HG02870 (cell line): ENCODE measurements at regions not wholly inside any gene's neighbourhood (a gene's known extent, or its start where the extent isn't known, plus 50 kb on each side); places are given as distances from the start of the nearest gene placed in this dataset.

Experiments used
- ATAC-seq: cut with Tn5 transposase; IDR thresholded peaks from one replicate; pipeline ENCODE4 v1.9.1; 2021; ENCODE audit warnings: mild to moderate bottlenecking, moderate library complexity; ENCODE audit not compliant: unreplicated experiment

- no peak for ATAC-seq
Observed at GRCh38 chr6:156390621-156391020, 386.6 kb upstream of the ARID1B start.

GRCh38 chr6:156389296-156389695 is 387.9 kb upstream of the ARID1B start:
- no peak for ATAC-seq

GRCh38 chr6:156387472-156387871 is 389.7 kb upstream of the ARID1B start:
- ATAC-seq, result no peak

GRCh38 chr6:156383059-156383458 is 394.1 kb upstream of the ARID1B start:
- no peak for ATAC-seq

GRCh38 chr6:156379392-156380289 is 397.5 kb upstream of the ARID1B start:
- ATAC-seq, result no peak

GRCh38 chr6:156378853-156379252 is 398.3 kb upstream of the ARID1B start:
- no peak for ATAC-seq

- ATAC-seq, result no peak
Observed at GRCh38 chr6:156376091-156376490, 401.1 kb upstream of the ARID1B start.

GRCh38 chr6:156359912-156360311 is 417.3 kb upstream of the ARID1B start:
- no peak for ATAC-seq

GRCh38 chr6:156352861-156353260 is 424.3 kb upstream of the ARID1B start:
- no peak for ATAC-seq

- no peak for ATAC-seq
Observed at GRCh38 chr6:156351346-156351966, 425.7 kb upstream of the ARID1B start.

GRCh38 chr6:156350337-156350736 is 426.8 kb upstream of the ARID1B start:
- no peak for ATAC-seq

GRCh38 chr6:156348849-156349248 is 428.3 kb upstream of the ARID1B start:
- no peak for ATAC-seq

- ATAC-seq, result no peak
Observed at GRCh38 chr6:156348424-156348823, 428.8 kb upstream of the ARID1B start.

GRCh38 chr6:156347656-156348055 is 429.5 kb upstream of the ARID1B start:
- no peak for ATAC-seq

GRCh38 chr6:156347246-156347645 is 429.9 kb upstream of the ARID1B start:
- ATAC-seq, result no peak

GRCh38 chr6:156345700-156346099 is 431.5 kb upstream of the ARID1B start:
- ATAC-seq, result no peak

GRCh38 chr6:156344491-156344890 is 432.7 kb upstream of the ARID1B start:
- no peak for ATAC-seq

GRCh38 chr6:156337801-156338200 is 439.4 kb upstream of the ARID1B start:
- ATAC-seq, result no peak

- no peak for ATAC-seq
Observed at GRCh38 chr6:156336733-156337132, 440.4 kb upstream of the ARID1B start.

- no peak for ATAC-seq
Observed at GRCh38 chr6:156336089-156336488, 441.1 kb upstream of the ARID1B start.

GRCh38 chr6:156334966-156335365 is 442.2 kb upstream of the ARID1B start:
- no peak for ATAC-seq

GRCh38 chr6:156319707-156320106 is 457.5 kb upstream of the ARID1B start:
- no peak for ATAC-seq
